Stimulated activated CD8-positive, alpha-beta memory T cell treated with anti-CD3 and anti-CD28 coated beads, Interleukin-12 subunit alpha, Interleukin-12 subunit beta, amount 100 ng/mL, for 4 hours (primary cell): ENCODE measurements at regions not wholly inside any gene's neighbourhood (a gene's known extent, or its start where the extent isn't known, plus 50 kb on each side); places are given as distances from the start of the nearest gene placed in this dataset.

ENCODE experiments used
- DNase-seq: peaks from one replicate; pipeline ENCODE4 v3.0.0-alpha.2; 2020; ENCODE audit warnings: low read depth

DNA sequence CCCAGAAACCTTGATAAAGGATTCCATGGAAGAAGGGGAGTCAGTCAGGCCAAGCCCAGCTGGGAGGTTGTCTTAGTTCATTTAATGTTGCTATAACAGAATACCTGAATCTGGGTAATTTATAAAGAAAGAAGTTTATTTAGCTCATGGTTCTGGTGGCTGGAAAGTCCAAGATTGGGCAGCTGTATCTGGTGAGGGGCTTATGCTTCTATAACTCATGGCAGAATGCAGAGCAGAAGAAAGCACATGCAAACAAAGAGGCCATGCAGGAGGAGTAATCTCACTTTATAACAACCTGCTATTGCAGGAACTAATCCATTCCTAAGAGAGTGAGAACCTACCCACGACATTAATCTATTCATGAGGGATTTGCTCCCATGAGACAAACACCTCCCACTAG is 54.2 kb upstream of the ANKRD1 start:
- no peak for DNase-seq

DNA sequence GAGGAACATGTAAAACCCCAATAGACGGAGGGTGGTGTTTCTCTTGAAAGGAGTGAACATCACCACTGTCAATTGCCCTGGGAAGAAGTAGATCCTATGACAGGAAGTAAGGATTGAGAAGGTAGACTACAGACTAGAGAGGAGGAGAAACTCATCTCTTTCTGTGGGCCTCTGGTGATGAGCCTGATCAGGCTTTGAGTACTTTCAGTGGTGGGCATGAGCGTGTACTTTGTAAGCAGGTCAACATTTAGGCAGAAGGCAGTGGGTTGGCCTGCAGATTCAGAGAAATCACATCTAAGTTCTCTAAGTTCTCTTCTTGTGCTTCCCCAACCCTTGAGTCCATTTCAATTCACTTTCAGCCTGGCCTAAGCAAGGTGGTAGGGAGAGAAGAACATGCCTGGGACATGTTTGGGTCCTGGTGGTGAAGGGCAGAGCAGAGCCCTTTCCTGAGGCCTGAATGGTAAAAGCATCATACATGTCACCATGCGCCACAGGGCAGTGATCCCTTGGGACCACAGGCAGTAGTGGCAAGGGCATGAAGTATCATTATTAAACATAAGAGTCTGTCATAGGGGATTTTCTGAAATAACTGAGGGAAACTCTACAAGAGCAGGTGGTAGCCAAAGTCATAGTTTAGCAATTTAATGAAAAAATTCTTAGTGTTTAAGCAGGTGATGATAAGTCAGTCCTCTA is 56.4 kb upstream of the ANKRD1 start:
- no peak for DNase-seq

- DNase-seq: no peak
Measured at GRCh38 chr10:90977855-90978486, 57.1 kb upstream of the ANKRD1 start.

DNA sequence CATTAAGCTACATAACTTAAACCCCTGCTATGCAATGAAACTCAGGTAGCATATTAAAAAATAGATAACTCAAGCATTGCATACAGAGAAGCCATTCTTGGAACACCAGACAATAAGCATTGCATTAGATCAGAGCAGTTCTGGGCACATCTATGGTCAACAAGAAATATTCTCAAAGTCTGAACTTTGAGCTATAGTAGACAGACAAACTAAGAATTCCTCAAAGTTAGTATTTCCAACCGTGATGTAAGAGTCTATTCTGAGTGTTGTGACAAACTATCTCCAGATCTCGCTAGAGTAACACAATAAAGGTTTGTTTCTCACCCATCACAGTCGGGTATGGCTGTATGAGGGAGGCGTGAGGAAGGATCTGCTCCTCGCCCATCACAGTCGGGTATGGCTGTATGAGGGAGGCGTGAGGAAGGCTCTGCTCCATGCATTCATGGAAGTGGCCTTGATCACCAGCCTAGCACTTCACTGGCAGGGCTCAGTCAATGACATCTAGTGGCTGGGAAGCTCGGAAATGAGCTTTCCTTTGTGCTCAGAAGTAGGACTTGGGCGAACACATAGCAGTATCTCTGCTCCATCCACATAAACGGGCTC is 61.6 kb upstream of the ANKRD1 start:
- DNase-seq: no peak

GRCh38 chr10:90983914-90984549 is 63.1 kb upstream of the ANKRD1 start:
- no peak for DNase-seq

GRCh38 chr10:90984898-90985297 is 64.0 kb upstream of the ANKRD1 start:
- DNase-seq: no peak

GRCh38 chr10:90985321-90985933 is 64.5 kb upstream of the ANKRD1 start:
- no peak for DNase-seq

- no peak for DNase-seq
Measured at GRCh38 chr10:90986136-90986760, 65.4 kb upstream of the ANKRD1 start.

DNA sequence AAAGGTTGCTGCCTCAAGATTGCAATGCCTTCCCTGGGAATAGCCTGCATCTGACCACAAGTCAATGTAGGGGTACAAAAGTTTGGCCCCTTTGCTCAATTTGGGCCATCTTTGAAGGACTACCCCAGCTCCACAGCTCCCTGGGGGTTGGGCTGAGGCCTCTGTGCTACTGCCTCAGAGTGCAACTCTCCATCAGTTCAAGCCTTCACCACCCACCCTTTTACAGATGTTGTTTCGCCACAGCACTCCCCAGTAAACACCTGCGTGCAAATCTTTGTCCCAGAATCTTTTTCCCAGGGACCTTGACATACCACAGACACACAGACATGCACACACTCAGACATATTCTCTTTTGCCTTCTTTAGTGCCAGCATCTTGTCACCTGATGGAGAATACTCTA is 66.0 kb upstream of the ANKRD1 start:
- no peak for DNase-seq

GRCh38 chr10:90987383-90987782 is 66.5 kb upstream of the ANKRD1 start:
- no peak for DNase-seq

- no peak for DNase-seq
Measured at GRCh38 chr10:90988024-90988423, 67.1 kb upstream of the ANKRD1 start.

DNA sequence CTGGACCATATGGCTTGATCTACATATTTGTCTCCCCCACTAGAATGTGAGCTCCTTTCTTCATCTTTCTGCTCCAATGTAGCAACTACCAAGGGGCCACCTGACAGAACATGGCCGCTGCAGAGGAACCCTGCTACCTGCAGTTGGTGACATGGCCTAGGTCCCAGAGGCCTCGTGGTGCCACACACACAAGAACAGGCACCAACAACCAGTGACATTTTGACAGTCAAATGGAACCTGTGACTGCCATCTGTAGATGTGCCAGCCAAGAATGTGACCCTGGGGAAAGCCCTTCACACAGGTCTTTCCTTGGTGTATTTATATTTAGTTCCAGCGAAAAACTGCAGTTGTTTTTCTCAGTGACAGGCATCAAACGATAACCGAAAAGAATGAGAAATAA is 67.9 kb upstream of the ANKRD1 start:
- DNase-seq: no peak

- DNase-seq: no peak
Measured at GRCh38 chr10:90989378-90989777, 68.5 kb upstream of the ANKRD1 start.

- no peak for DNase-seq
Measured at GRCh38 chr10:90992462-90992861, 71.6 kb upstream of the ANKRD1 start.

DNA sequence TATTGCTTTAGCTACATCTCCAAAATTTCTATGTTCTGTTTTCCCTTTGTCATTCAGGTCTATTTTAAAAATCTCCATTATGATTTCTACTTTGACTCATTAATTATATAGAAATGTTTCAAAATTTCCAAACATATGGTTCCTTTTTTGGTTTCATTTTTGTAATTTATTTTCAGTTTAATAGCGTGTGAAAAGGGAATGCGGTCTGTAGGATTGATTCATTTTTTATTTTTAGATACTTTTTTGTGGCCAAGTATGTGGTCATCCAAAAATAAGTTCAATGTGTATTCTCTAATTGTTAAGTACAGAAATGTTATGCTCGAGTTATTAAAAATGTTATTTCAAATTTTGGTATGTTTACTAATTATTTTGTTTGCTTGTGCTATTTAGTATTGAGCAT is 72.5 kb upstream of the ANKRD1 start:
- no peak for DNase-seq

- DNase-seq: no peak
Measured at GRCh38 chr10:90997670-90998069, 76.8 kb upstream of the ANKRD1 start.

GRCh38 chr10:90998733-90999511 is 78.0 kb upstream of the ANKRD1 start:
- DNase-seq: no peak

DNA sequence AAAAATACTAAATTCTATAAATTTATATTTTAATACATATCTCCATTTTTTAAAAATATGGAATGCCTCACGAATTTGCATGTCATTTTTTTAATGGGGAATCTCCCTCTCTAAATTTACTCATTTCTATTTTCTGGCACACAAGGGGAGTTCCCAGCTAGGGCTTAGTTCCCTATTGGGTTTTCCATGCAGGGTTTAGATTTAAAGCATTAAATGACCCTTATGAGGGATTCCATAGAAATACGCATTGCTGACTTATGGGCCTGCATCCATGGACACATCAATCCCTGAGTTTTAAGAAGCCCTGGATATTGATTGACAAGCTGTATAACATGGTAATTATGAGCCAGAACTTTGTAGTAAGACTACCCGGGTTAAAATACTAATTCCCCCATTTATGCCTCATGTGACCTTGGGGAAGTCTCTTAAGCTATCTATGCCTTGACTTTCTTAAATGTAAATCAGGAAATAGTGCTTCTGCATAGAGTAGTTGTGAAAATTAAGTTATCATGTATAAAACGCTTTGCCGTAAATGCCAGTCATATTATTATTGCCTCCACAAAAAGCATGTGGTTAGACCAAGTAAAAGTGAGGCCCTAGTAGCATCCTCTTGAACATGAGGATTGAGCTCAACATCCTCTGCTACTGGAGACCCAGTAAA is 78.8 kb upstream of the ANKRD1 start:
- DNase-seq: no peak

GRCh38 chr10:91000470-91000869 is 79.6 kb upstream of the ANKRD1 start:
- DNase-seq: no peak

DNA sequence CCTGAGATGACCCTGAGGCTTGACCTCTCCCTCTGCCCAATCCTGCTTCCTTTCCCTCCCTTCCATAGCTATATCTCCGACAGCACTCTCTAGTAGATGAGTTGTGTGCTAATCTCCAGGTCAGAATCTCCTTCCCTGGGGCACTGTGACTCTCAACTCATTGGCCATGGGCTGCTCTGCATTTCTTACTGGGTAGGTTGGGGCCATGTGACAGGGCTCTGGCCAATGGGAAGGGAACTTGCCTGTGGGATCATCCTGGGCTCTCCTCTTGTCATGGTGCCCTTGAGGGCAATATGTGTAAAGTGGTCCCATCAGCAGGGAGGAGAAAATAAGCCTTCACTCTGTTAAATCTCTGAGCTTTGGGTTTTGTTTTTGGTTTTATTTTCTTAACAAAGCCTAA is 80.1 kb upstream of the ANKRD1 start:
- no peak for DNase-seq

GRCh38 chr10:91002656-91003055 is 81.8 kb upstream of the ANKRD1 start:
- no peak for DNase-seq
